GM21737 (cell line): ENCODE measurements at regions not wholly inside any gene's neighbourhood (a gene's known extent, or its start where the extent isn't known, plus 50 kb on each side); places are given as distances from the start of the nearest gene placed in this dataset.
"Not testable (repeated sequence)": the region's sequence is repeated elsewhere in the genome, so short reads cannot be mapped to it uniquely, and the experiment has no call there.

Source experiments
- ATAC-seq: cut with Tn5 transposase; IDR thresholded peaks from one replicate; pipeline ENCODE4 v1.9.1; 2021; ENCODE audit warnings: mild to moderate bottlenecking, moderate library complexity; ENCODE audit not compliant: unreplicated experiment

- ATAC-seq, result no peak
Observed at GRCh38 chr4:28834120-28834519, 1886.0 kb upstream of the PCDH7 start.

GRCh38 chr4:28835501-28835900, 1884.7 kb upstream of the PCDH7 start:
- no peak for ATAC-seq

- ATAC-seq, result no peak
Observed at GRCh38 chr4:28842271-28842670, 1877.9 kb upstream of the PCDH7 start.

- ATAC-seq, result no peak
Observed at GRCh38 chr4:28845158-28845557, 1875.0 kb upstream of the PCDH7 start.

- not testable (repeated sequence) for ATAC-seq
Observed at GRCh38 chr4:28857028-28857427, 1863.1 kb upstream of the PCDH7 start.

GRCh38 chr4:28868841-28869240, 1851.3 kb upstream of the PCDH7 start:
- no peak for ATAC-seq

- no peak for ATAC-seq
Observed at GRCh38 chr4:28879178-28879577, 1841.0 kb upstream of the PCDH7 start.

GRCh38 chr4:28879900-28880299, 1840.3 kb upstream of the PCDH7 start:
- ATAC-seq, result no peak

GRCh38 chr4:28883211-28883610, 1837.0 kb upstream of the PCDH7 start:
- ATAC-seq, result no peak

GRCh38 chr4:28886934-28887333, 1833.2 kb upstream of the PCDH7 start:
- ATAC-seq, result no peak

- ATAC-seq, result no peak
Observed at GRCh38 chr4:28890949-28891775, 1829.0 kb upstream of the PCDH7 start.

GRCh38 chr4:28913466-28913865, 1806.7 kb upstream of the PCDH7 start:
- no peak for ATAC-seq

- no peak for ATAC-seq
Observed at GRCh38 chr4:28916585-28916984, 1803.6 kb upstream of the PCDH7 start.

GRCh38 chr4:28918871-28919270, 1801.3 kb upstream of the PCDH7 start:
- no peak for ATAC-seq

- no peak for ATAC-seq
Observed at GRCh38 chr4:28921886-28922285, 1798.3 kb upstream of the PCDH7 start.

- ATAC-seq, result no peak
Observed at GRCh38 chr4:28926156-28926555, 1794.0 kb upstream of the PCDH7 start.

- no peak for ATAC-seq
Observed at GRCh38 chr4:28942631-28943030, 1777.5 kb upstream of the PCDH7 start.

- no peak for ATAC-seq
Observed at GRCh38 chr4:28947374-28947773, 1772.8 kb upstream of the PCDH7 start.

- ATAC-seq, result no peak
Observed at GRCh38 chr4:28948501-28948900, 1771.7 kb upstream of the PCDH7 start.

GRCh38 chr4:28966982-28967381, 1753.2 kb upstream of the PCDH7 start:
- no peak for ATAC-seq

GRCh38 chr4:28973587-28974350, 1746.4 kb upstream of the PCDH7 start:
- no peak for ATAC-seq

- ATAC-seq, result no peak
Observed at GRCh38 chr4:28976369-28976768, 1743.8 kb upstream of the PCDH7 start.
